ENCODE measurements at regions not wholly inside any gene's neighbourhood (a gene's known extent, or its start where the extent isn't known, plus 50 kb on each side); places are given as distances from the start of the nearest gene placed in this dataset.

DNA sequence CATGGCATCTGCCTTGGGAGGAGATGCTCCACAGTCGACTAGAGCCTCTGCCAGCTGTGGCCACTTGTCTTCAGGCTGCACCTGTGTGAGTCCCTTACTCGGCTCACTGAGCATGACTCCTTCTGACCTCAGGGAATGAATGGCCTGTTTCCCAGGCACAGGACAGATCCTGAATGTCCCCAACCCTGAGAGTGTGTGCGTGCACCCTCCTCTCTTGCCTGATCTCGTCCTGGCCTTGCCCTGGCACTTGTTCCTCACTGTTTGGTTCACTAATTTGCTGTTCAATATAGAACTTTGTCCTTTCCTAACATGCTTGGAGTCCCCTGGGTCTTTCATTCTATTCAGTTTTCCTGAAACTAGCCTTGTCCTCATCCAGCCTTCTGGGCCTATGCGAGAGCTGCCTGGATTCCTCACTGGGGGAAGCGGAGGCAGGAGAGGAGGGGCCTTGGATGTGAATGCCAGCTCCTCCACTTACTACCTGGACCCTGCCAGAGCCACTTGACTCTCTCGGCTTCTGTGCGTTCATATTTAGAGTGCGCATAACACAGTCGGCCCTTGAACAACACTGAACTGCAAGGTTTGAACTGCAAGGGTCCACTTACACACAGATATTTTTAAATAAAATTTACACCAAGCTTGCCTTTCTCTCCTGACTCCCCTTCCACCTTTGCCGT lies 184.8 kb downstream of the ACKR3 start:
- TF ChIP-seq, protein P1, sequence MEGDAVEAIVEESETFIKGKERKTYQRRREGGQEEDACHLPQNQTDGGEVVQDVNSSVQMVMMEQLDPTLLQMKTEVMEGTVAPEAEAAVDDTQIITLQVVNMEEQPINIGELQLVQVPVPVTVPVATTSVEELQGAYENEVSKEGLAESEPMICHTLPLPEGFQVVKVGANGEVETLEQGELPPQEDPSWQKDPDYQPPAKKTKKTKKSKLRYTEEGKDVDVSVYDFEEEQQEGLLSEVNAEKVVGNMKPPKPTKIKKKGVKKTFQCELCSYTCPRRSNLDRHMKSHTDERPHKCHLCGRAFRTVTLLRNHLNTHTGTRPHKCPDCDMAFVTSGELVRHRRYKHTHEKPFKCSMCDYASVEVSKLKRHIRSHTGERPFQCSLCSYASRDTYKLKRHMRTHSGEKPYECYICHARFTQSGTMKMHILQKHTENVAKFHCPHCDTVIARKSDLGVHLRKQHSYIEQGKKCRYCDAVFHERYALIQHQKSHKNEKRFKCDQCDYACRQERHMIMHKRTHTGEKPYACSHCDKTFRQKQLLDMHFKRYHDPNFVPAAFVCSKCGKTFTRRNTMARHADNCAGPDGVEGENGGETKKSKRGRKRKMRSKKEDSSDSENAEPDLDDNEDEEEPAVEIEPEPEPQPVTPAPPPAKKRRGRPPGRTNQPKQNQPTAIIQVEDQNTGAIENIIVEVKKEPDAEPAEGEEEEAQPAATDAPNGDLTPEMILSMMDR (IDR thresholded peaks at IDR 0.05): no peak
- no peak for TF ChIP-seq POLR2A (IDR thresholded peaks at IDR 0.05)
